OCI-LY7 (cell line): ENCODE measurements at regions not wholly inside any gene's neighbourhood (a gene's known extent, or its start where the extent isn't known, plus 50 kb on each side); places are given as distances from the start of the nearest gene placed in this dataset.

Experiments
- BruUV-seq: library from RNA; stranded (reverse); fragments of 400-500 nt; replicated peaks from 2 replicates; lab custom pipeline; 2021; lab: Mats Ljungman, UMichigan
- CTCF ChIA-PET: fragments of 300-600 bp; sonication (Branson Sonifier 250); formaldehyde crosslinking; loops from one replicate; lab custom pipeline; 2022; ENCODE audit warnings: antibody characterized with exemption; ENCODE audit not compliant: unreplicated experiment; lab: Charles Lee
- POLR2A ChIA-PET: fragments of 300-600 bp; sonication (Branson Sonifier 250); formaldehyde crosslinking; loops from one replicate; lab custom pipeline; 2022; ENCODE audit warnings: antibody characterized with exemption; lab: Charles Lee
- DNase-seq: peaks from one replicate; pipeline ENCODE4 v3.0.0-alpha.2; 2015; ENCODE audit warnings: low spot score
- H2AFZ ChIP-seq: fragments of 200-600 bp; sonication (generic), shearing (Covaris generic); 2 replicates; pipeline ENCODE4 v1.6.1; 2014; ENCODE audit warnings: mild to moderate bottlenecking, antibody characterized with exemption, low read length, moderate library complexity
- H3K27ac ChIP-seq: fragments of 200-600 bp; sonication (generic); 2 replicates; pipeline ENCODE4 v1.5.1; 2014; ENCODE audit warnings: mixed run types, low read depth, mild to moderate bottlenecking, moderate library complexity, low read length, inconsistent platforms; ENCODE audit not compliant: poor library complexity, severe bottlenecking
- H3K36me3 ChIP-seq: fragments of 200-600 bp; sonication (generic); 2 replicates; pipeline ENCODE4 v1.6.1; 2014; ENCODE audit warnings: mild to moderate bottlenecking, antibody characterized with exemption, low read length, moderate library complexity, mixed read lengths; ENCODE audit not compliant: insufficient read depth
- H3K4me1 ChIP-seq: fragments of 200-600 bp; sonication (generic); 2 replicates; pipeline ENCODE4 v1.5.1; 2014; ENCODE audit warnings: mild to moderate bottlenecking, low read length; ENCODE audit not compliant: insufficient read depth, poor library complexity, severe bottlenecking
- H3K4me2 ChIP-seq: fragments of 200-600 bp; sonication (generic); 2 replicates; pipeline ENCODE4 v1.6.1; 2014; ENCODE audit warnings: mild to moderate bottlenecking, low read length
- H3K4me3 ChIP-seq: fragments of 200-600 bp; sonication (generic); 2 replicates; pipeline ENCODE4 v1.5.1; 2014; ENCODE audit warnings: mild to moderate bottlenecking, low read depth, low read length; ENCODE audit not compliant: poor library complexity, severe bottlenecking
- H3K79me2 ChIP-seq: fragments of 200-600 bp; sonication (generic); 2 replicates; pipeline ENCODE4 v1.6.1; 2016; ENCODE audit warnings: low read depth, mild to moderate bottlenecking, low read length, moderate library complexity, mixed read lengths; ENCODE audit not compliant: insufficient read depth
- H3K9me2 ChIP-seq: fragments of 200-600 bp; sonication (generic); 2 replicates; pipeline ENCODE4 v1.6.1; 2016; ENCODE audit warnings: mild to moderate bottlenecking, low read length, mixed read lengths; ENCODE audit not compliant: insufficient read depth
- H3K9me3 ChIP-seq: fragments of 200-600 bp; sonication (generic); 2 replicates; pipeline ENCODE4 v1.6.1; 2014; ENCODE audit warnings: mild to moderate bottlenecking, mixed run types, low read length, mixed read lengths
- H4K20me1 ChIP-seq: fragments of 200-600 bp; sonication (generic); 2 replicates; pipeline ENCODE4 v1.6.1; 2014; ENCODE audit warnings: mild to moderate bottlenecking, antibody characterized with exemption, low read length, moderate library complexity, mixed read lengths; ENCODE audit not compliant: insufficient read depth
- EZH2phosphoT487 ChIP-seq: fragments of 200-600 bp; sonication (generic); IDR thresholded peaks from 2 replicates; pipeline ENCODE4 v1.6.1; 2018; ENCODE audit warnings: low read depth, borderline replicate concordance, mild to moderate bottlenecking, mixed run types, antibody characterized with exemption, low read length, moderate library complexity, mixed read lengths
- intact Hi-C: fragments of 100-400 bp; cut with micrococcal nuclease; formaldehyde crosslinking; loops from one replicate; pipeline ENCODE4 v1.10.0; 2022; ENCODE audit not compliant: unreplicated experiment
- TF ChIP-seq, protein P1 (sequence below): fragments of 200-600 bp; sonication (generic); conservative IDR thresholded peaks from 2 replicates; pipeline ENCODE4 v1.5.1; 2014; ENCODE audit warnings: mild to moderate bottlenecking, antibody characterized with exemption, low read length, moderate library complexity, mixed read lengths

DNA sequence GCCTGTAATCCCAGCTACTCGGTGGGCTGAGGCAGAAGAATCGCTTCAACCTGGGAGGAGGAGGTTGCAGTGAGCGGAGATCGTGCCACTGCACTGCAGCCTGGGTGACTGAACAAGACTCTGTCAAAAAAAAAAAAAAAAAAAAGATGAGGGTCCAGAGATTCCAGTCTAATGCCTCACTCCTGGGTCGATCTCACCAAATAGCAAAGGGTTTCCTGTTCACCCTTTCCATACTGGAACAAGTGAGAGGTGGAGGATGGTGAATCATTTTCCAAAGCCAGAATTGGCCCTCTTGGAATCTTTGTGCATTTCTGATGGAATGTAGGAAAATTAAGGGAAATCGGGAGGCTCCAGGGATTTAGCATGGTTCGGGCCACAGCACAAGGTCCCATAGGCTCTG is 58.1 kb upstream of the ZNF648 start:
- no peak overlapping the region for H3K27ac ChIP-seq
- intact Hi-C loops: no loop called here
- ChIA-PET POLR2A (interaction anchor here (0.6 kb wide), 1 partner anchor 1957 kb away, joined by 3 read pairs; no protein-coding TSS in a partner anchor), CTCF (no interaction called here)
- H3K4me1 ChIP-seq: no peaks in the 10 kb centered on the region
- H4K20me1 ChIP-seq: no peaks in the 10 kb centered on the region
- no peak for DNase-seq
- H3K4me2 ChIP-seq: no peak overlapping the region
- H3K9me2 ChIP-seq: no peaks in the 10 kb centered on the region
- H3K36me3 ChIP-seq: no peaks in the 10 kb centered on the region
- no peak overlapping the region for H3K4me3 ChIP-seq
- H2AFZ ChIP-seq: no peak overlapping the region
- no peaks in the 10 kb centered on the region for H3K79me2 ChIP-seq
- H3K9me3 ChIP-seq: no peaks in the 10 kb centered on the region
- TF ChIP-seq, protein P1, sequence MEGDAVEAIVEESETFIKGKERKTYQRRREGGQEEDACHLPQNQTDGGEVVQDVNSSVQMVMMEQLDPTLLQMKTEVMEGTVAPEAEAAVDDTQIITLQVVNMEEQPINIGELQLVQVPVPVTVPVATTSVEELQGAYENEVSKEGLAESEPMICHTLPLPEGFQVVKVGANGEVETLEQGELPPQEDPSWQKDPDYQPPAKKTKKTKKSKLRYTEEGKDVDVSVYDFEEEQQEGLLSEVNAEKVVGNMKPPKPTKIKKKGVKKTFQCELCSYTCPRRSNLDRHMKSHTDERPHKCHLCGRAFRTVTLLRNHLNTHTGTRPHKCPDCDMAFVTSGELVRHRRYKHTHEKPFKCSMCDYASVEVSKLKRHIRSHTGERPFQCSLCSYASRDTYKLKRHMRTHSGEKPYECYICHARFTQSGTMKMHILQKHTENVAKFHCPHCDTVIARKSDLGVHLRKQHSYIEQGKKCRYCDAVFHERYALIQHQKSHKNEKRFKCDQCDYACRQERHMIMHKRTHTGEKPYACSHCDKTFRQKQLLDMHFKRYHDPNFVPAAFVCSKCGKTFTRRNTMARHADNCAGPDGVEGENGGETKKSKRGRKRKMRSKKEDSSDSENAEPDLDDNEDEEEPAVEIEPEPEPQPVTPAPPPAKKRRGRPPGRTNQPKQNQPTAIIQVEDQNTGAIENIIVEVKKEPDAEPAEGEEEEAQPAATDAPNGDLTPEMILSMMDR: no peak
- no peak for TF ChIP-seq EZH2phosphoT487
- no TSS peak for BruUV-seq

DNA sequence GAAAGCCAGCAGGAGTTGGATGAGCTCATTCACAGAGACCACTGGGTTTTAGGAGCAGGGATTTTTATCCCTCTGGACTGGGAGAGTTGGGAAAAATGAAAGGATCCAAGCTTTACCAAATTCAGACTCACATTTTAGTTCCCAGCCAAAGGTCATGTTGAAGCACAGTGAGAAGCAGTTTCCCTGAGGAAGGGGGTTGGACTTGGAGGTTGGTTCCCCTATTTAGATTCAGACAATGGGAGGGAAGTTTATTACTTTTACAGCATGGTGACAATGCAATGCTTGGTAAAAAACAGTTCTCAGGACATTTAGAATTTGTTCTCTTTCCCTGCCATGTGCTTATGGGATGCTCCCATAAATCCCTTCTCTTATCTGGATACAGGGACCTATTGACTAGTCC is 57.3 kb upstream of the ZNF648 start:
- no peaks in the 10 kb centered on the region for H3K79me2 ChIP-seq
- H3K36me3 ChIP-seq: no peaks in the 10 kb centered on the region
- CTCF ChIA-PET: no interaction called here
- no TSS peak for BruUV-seq
- no peak overlapping the region for H2AFZ ChIP-seq
- H3K9me3 ChIP-seq: no peaks in the 10 kb centered on the region
- intact Hi-C loops: no loop called here
- TF ChIP-seq EZH2phosphoT487: no peak
- TF ChIP-seq, protein P1: no peak
- no peak overlapping the region for H3K27ac ChIP-seq
- DNase-seq: no peak
- H3K4me2 ChIP-seq: no peak overlapping the region
- H3K9me2 ChIP-seq: no peaks in the 10 kb centered on the region
- POLR2A ChIA-PET: interaction anchor here (0.6 kb wide), 1 partner anchor 54 kb away, joined by 3 read pairs; no protein-coding TSS in a partner anchor
- no peaks in the 10 kb centered on the region for H3K4me1 ChIP-seq
- H3K4me3 ChIP-seq: no peak overlapping the region
- no peaks in the 10 kb centered on the region for H4K20me1 ChIP-seq

DNA sequence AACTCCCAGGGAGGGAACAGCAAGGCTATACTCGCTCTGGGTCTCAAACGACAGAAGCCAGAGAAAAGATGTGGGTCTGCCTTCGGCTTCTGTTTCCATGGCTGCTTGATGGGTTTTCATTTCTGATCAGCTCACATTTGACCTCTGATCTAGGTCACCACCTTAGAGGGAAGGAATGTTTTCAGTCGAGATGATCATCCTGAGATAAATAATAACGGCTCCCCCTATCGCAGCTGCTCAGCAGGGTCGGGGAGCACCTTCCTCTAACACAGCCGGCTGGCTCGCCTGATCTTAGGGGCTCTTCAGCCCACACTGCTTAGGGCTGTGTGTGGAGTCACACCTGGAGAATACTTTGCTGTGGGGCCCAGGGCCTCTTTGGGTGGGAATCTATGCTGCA is 53.1 kb upstream of the ZNF648 start:
- Histone ChIP-seq H3K9me3 (no peaks in the 10 kb centered on the region), H3K27ac (no peak overlapping the region), H4K20me1 (no peaks in the 10 kb centered on the region), H3K79me2 (no peaks in the 10 kb centered on the region), H3K4me2 (no peak overlapping the region), H3K4me3 (no peak overlapping the region), H3K4me1 (no peaks in the 10 kb centered on the region), H3K9me2 (no peaks in the 10 kb centered on the region), H3K36me3 (no peaks in the 10 kb centered on the region), H2AFZ (no peak overlapping the region)
- BruUV-seq: no TSS peak
- DNase-seq: no peak
- CTCF ChIA-PET: no interaction called here
- TF ChIP-seq, protein P1: no peak
- no peak for TF ChIP-seq EZH2phosphoT487
- POLR2A ChIA-PET: interaction anchor here (0.8 kb wide), 1 partner anchor 11 kb away, joined by 3 read pairs; no protein-coding TSS in a partner anchor
- intact Hi-C loops: no loop called here
